ENCODE measurements at regions not wholly inside any gene's neighbourhood (a gene's known extent, or its start where the extent isn't known, plus 50 kb on each side); places are given as distances from the start of the nearest gene placed in this dataset.

- DNase-seq (ENCODE audit: low spot score in 2 of 2): peak in 1 of 2 donors; percentile 58
- no peak overlapping the region for H3K4me3 ChIP-seq (ENCODE audit: low read depth, poor library complexity, severe bottlenecking)
- WGBS, 2 donors: 13 to 15% methylated on average over 3 of the region's 3 CpGs
- TF ChIP-seq CTCF (IDR thresholded peaks at IDR 0.05) (no peak), POLR2A (IDR thresholded peaks at IDR 0.05) (no peak)
- intact Hi-C loops (cut with DNase I; ENCODE audit: low total_unique reads): no loop called here
These were observed 130.9 kb upstream of the ANKRD1 start for GRCh38 chr10:91051829-91052228.

- WGBS, 2 donors: 83 to 89% methylated on average over 2 of the region's 2 CpGs
- H3K4me3 ChIP-seq (ENCODE audit: low read depth, poor library complexity, severe bottlenecking): no peak overlapping the region
- no peak for DNase-seq (ENCODE audit: low spot score in 2 of 2)
- TF ChIP-seq CTCF (IDR thresholded peaks at IDR 0.05) (no peak), POLR2A (IDR thresholded peaks at IDR 0.05) (no peak)
- intact Hi-C loops (cut with DNase I; ENCODE audit: low total_unique reads): no loop called here
These were observed 133.4 kb upstream of the ANKRD1 start for GRCh38 chr10:91054325-91054724.

GRCh38 chr10:91061187-91061586, 140.3 kb upstream of the ANKRD1 start:
- no peak overlapping the region for H3K4me3 ChIP-seq (ENCODE audit: low read depth, poor library complexity, severe bottlenecking)
- no peak for DNase-seq (ENCODE audit: low spot score in 2 of 2)
- intact Hi-C loops (cut with DNase I; ENCODE audit: low total_unique reads): no loop called here
- no peak for TF ChIP-seq CTCF (IDR thresholded peaks at IDR 0.05)
- no peak for TF ChIP-seq POLR2A (IDR thresholded peaks at IDR 0.05)

- no peak for TF ChIP-seq CTCF (IDR thresholded peaks at IDR 0.05)
- no peak for TF ChIP-seq POLR2A (IDR thresholded peaks at IDR 0.05)
- WGBS, 2 donors: 69 to 79% methylated on average over 2 of the region's 2 CpGs
- H3K4me3 ChIP-seq (ENCODE audit: low read depth, poor library complexity, severe bottlenecking): no peak overlapping the region
- intact Hi-C loops (cut with DNase I; ENCODE audit: low total_unique reads): no loop called here
- no peak for DNase-seq (ENCODE audit: low spot score in 2 of 2)
These were observed 140.7 kb upstream of the ANKRD1 start for GRCh38 chr10:91061608-91062007.

GRCh38 chr10:91062091-91062490, 141.2 kb upstream of the ANKRD1 start:
- DNase-seq (ENCODE audit: low spot score in 2 of 2): no peak
- H3K4me3 ChIP-seq (ENCODE audit: low read depth, poor library complexity, severe bottlenecking): no peak overlapping the region
- 65 to 67% methylated on average over 3 of the region's 3 CpGs for WGBS, 2 donors
- no peak for TF ChIP-seq POLR2A (IDR thresholded peaks at IDR 0.05)
- no peak for TF ChIP-seq CTCF (IDR thresholded peaks at IDR 0.05)
- intact Hi-C loops (cut with DNase I; ENCODE audit: low total_unique reads): no loop called here

GRCh38 chr10:91071786-91072185, 148.7 kb upstream of the PCGF5 start:
- intact Hi-C loops (cut with DNase I; ENCODE audit: low total_unique reads): no loop called here
- WGBS, 2 donors: 96 to 100% methylated on average over 1 of the region's 1 CpG
- TF ChIP-seq POLR2A (IDR thresholded peaks at IDR 0.05) (no peak), CTCF (IDR thresholded peaks at IDR 0.05) (no peak)
- H3K4me3 ChIP-seq (ENCODE audit: low read depth, poor library complexity, severe bottlenecking): no peak overlapping the region
- no peak for DNase-seq (ENCODE audit: low spot score in 2 of 2)
